DMS53 (cell line): ENCODE measurements at regions not wholly inside any gene's neighbourhood (a gene's known extent, or its start where the extent isn't known, plus 50 kb on each side); places are given as distances from the start of the nearest gene placed in this dataset.

Source experiments
- DNase-seq: peaks from one replicate; lab custom pipeline; 2025; lab: John Stamatoyannopoulos, UW

GRCh38 chr14:38517426-38517825 lies 261.5 kb upstream of the CLEC14A start:
- no peak for DNase-seq

GRCh38 chr14:38512236-38512635 lies 256.3 kb upstream of the CLEC14A start:
- DNase-seq = no peak

- DNase-seq = no peak
Measured at GRCh38 chr14:38507299-38507698, 251.4 kb upstream of the CLEC14A start.

GRCh38 chr14:38505973-38506249 lies 250.0 kb upstream of the CLEC14A start:
- no peak for DNase-seq

- DNase-seq = no peak
Measured at GRCh38 chr14:38505221-38505972, 249.5 kb upstream of the CLEC14A start.

- no peak for DNase-seq
Measured at GRCh38 chr14:38504175-38504574, 248.3 kb upstream of the CLEC14A start.

GRCh38 chr14:38502239-38502638 lies 246.3 kb upstream of the CLEC14A start:
- DNase-seq = no peak

- no peak for DNase-seq
Measured at GRCh38 chr14:38500125-38500524, 244.2 kb upstream of the CLEC14A start.

- DNase-seq = no peak
Measured at GRCh38 chr14:38496092-38496491, 240.2 kb upstream of the CLEC14A start.

- no peak for DNase-seq
Measured at GRCh38 chr14:38490273-38490672, 234.4 kb upstream of the CLEC14A start.

- no peak for DNase-seq
Measured at GRCh38 chr14:38485026-38485425, 229.1 kb upstream of the CLEC14A start.

- DNase-seq = peak; percentile 91
Measured at GRCh38 chr14:38481952-38482678, 226.2 kb upstream of the CLEC14A start.

- no peak for DNase-seq
Measured at GRCh38 chr14:38469156-38469555, 213.3 kb upstream of the CLEC14A start.

GRCh38 chr14:38442208-38442607 lies 186.3 kb upstream of the CLEC14A start:
- DNase-seq = no peak

GRCh38 chr14:38432186-38432585 lies 176.3 kb upstream of the CLEC14A start:
- DNase-seq = no peak

GRCh38 chr14:38431156-38431555 lies 175.3 kb upstream of the CLEC14A start:
- DNase-seq = no peak

- no peak for DNase-seq
Measured at GRCh38 chr14:38430522-38430921, 174.6 kb upstream of the CLEC14A start.

- no peak for DNase-seq
Measured at GRCh38 chr14:38425324-38425976, 169.6 kb upstream of the CLEC14A start.

GRCh38 chr14:38420048-38420447 lies 164.2 kb upstream of the CLEC14A start:
- DNase-seq = no peak

GRCh38 chr14:38419579-38419978 lies 163.7 kb upstream of the CLEC14A start:
- no peak for DNase-seq

- DNase-seq = no peak
Measured at GRCh38 chr14:38412654-38413053, 156.8 kb upstream of the CLEC14A start.

- DNase-seq = no peak
Measured at GRCh38 chr14:38410442-38410841, 154.5 kb upstream of the CLEC14A start.

- no peak for DNase-seq
Measured at GRCh38 chr14:38409071-38409705, 153.3 kb upstream of the CLEC14A start.
